OCI-LY1 (cell line): ENCODE measurements at regions not wholly inside any gene's neighbourhood (a gene's known extent, or its start where the extent isn't known, plus 50 kb on each side); places are given as distances from the start of the nearest gene placed in this dataset.

ENCODE experiments used
- H2AFZ ChIP-seq: fragments of 200-600 bp; sonication (generic), shearing (Covaris generic); 2 replicates; pipeline ENCODE4 v1.6.0; 2014; ENCODE audit warnings: antibody characterized with exemption, mild to moderate bottlenecking, low read length
- H3F3A ChIP-seq: fragments of 200-600 bp; sonication (generic), shearing (Covaris generic); 2 replicates; pipeline ENCODE4 v1.6.0; 2014; ENCODE audit warnings: mild to moderate bottlenecking, antibody characterized with exemption, low read length, moderate library complexity; ENCODE audit not compliant: insufficient read depth
- H3K27ac ChIP-seq: fragments of 200-600 bp; sonication (generic); 2 replicates; pipeline ENCODE4 v1.5.1; 2014; ENCODE audit warnings: low read length, mixed run types, mild to moderate bottlenecking, low read depth; ENCODE audit not compliant: poor library complexity, severe bottlenecking
- H3K27me3 ChIP-seq: fragments of 200-600 bp; sonication (generic); 2 replicates; pipeline ENCODE4 v1.6.0; 2014; ENCODE audit warnings: antibody characterized with exemption, mild to moderate bottlenecking, low read length, moderate library complexity; ENCODE audit not compliant: insufficient read depth
- H3K36me3 ChIP-seq: fragments of 200-600 bp; sonication (generic); 2 replicates; pipeline ENCODE4 v1.6.1; 2014; ENCODE audit warnings: mild to moderate bottlenecking, antibody characterized with exemption, low read length, moderate library complexity, mixed read lengths; ENCODE audit not compliant: insufficient read depth
- H3K4me1 ChIP-seq: fragments of 200-600 bp; sonication (generic); 2 replicates; pipeline ENCODE4 v1.5.1; 2014; ENCODE audit warnings: mild to moderate bottlenecking, low read length, moderate library complexity; ENCODE audit not compliant: insufficient read depth, severe bottlenecking
- H3K4me2 ChIP-seq: fragments of 200-600 bp; sonication (generic), shearing (Covaris generic); 2 replicates; pipeline ENCODE4 v1.6.1; 2014; ENCODE audit warnings: low read length
- H3K4me3 ChIP-seq: fragments of 200-600 bp; sonication (generic); 2 replicates; pipeline ENCODE4 v1.5.1; 2014; ENCODE audit warnings: low read length, low read depth, mild to moderate bottlenecking, mixed read lengths; ENCODE audit not compliant: poor library complexity, severe bottlenecking
- H3K79me2 ChIP-seq: fragments of 200-600 bp; shearing (Covaris generic); 2 replicates; pipeline ENCODE4 v1.6.1; 2016; ENCODE audit warnings: mixed run types, low read length, mixed read lengths; ENCODE audit not compliant: insufficient read depth
- H3K9ac ChIP-seq: fragments of 200-600 bp; sonication (generic), shearing (Covaris generic); 2 replicates; pipeline ENCODE4 v1.6.1; 2014; ENCODE audit warnings: mild to moderate bottlenecking, low read length, mixed read lengths
- H3K9me2 ChIP-seq: fragments of 200-600 bp; sonication (generic), shearing (Covaris generic); 2 replicates; pipeline ENCODE4 v1.6.1; 2014; ENCODE audit warnings: low read depth, mild to moderate bottlenecking, low read length, mixed read lengths
- H3K9me3 ChIP-seq: fragments of 200-600 bp; shearing (Covaris generic); 2 replicates; pipeline ENCODE4 v1.6.1; 2014; ENCODE audit warnings: low read length, mixed read lengths
- H4K20me1 ChIP-seq: fragments of 200-600 bp; sonication (generic), shearing (Covaris generic); 2 replicates; pipeline ENCODE4 v1.6.0; 2016; ENCODE audit warnings: mild to moderate bottlenecking, low read length; ENCODE audit not compliant: insufficient read depth
- CTCF ChIP-seq: fragments of 200-600 bp; sonication (generic), shearing (Covaris generic); IDR thresholded peaks from 2 replicates; pipeline ENCODE4 v1.5.1; 2017; ENCODE audit warnings: mild to moderate bottlenecking, antibody characterized with exemption, low read length, moderate library complexity, mixed read lengths
- EZH2 ChIP-seq: fragments of 200-600 bp; sonication (generic), shearing (Covaris generic); IDR thresholded peaks from 2 replicates; pipeline ENCODE4 v1.8.0; 2017; ENCODE audit warnings: borderline replicate concordance, mixed run types, mild to moderate bottlenecking, antibody characterized with exemption, low read length, moderate library complexity, mixed read lengths

DNA sequence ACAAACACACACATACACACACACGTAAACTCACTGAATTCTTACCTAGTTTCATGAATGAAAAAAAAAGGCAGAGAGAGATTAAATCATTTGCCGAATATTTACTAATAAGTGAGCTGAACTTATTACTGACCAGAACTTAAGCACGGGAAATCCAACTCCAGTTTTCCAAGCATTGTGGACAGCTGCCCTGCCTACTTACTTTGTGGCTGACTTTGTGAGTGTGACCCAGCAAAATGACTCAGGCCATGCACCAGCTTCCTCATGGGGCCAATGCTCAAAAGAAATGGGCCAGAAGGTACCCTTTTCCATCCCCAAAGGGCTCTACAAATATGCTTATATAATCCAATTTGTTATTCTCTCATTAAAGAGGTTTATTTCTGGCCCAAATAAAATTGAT is 87.4 kb upstream of the RHOBTB1 start:
- Histone ChIP-seq H3K4me3 (no peak overlapping the region), H3K9ac (no peak overlapping the region), H3K27ac (no peak overlapping the region), H2AFZ (no peak overlapping the region), H3K79me2 (no peaks in the 10 kb centered on the region), H3K36me3 (no peaks in the 10 kb centered on the region), H3K9me2 (no peaks in the 10 kb centered on the region), H3K9me3 (no peaks in the 10 kb centered on the region), H3K4me1 (no peaks in the 10 kb centered on the region), H3K4me2 (no peak overlapping the region), H3F3A (no peaks in the 10 kb centered on the region), H3K27me3 (no peaks in the 10 kb centered on the region), H4K20me1 (no peaks in the 10 kb centered on the region)
- TF ChIP-seq CTCF (no peak), EZH2 (no peak)

- Histone ChIP-seq H3K9ac (no peak overlapping the region), H3K4me2 (no peak overlapping the region), H3K27me3 (no peaks in the 10 kb centered on the region), H3K27ac (no peak overlapping the region), H4K20me1 (no peaks in the 10 kb centered on the region), H3K9me2 (no peaks in the 10 kb centered on the region), H3F3A (no peaks in the 10 kb centered on the region), H3K4me1 (no peaks in the 10 kb centered on the region), H2AFZ (no peak overlapping the region), H3K36me3 (no peaks in the 10 kb centered on the region), H3K9me3 (no peaks in the 10 kb centered on the region), H3K4me3 (no peak overlapping the region), H3K79me2 (no peaks in the 10 kb centered on the region)
- TF ChIP-seq EZH2 (no peak), CTCF (no peak)
Measured at GRCh38 chr10:61029411-61029810, 85.4 kb upstream of the RHOBTB1 start.

GRCh38 chr10:61028861-61029361 is 84.9 kb upstream of the RHOBTB1 start:
- Histone ChIP-seq H3F3A (no peaks in the 10 kb centered on the region), H3K4me2 (no peak overlapping the region), H3K79me2 (no peaks in the 10 kb centered on the region), H2AFZ (no peak overlapping the region), H3K4me1 (no peaks in the 10 kb centered on the region), H3K9me2 (no peaks in the 10 kb centered on the region), H3K9ac (no peak overlapping the region), H3K27me3 (no peaks in the 10 kb centered on the region), H3K36me3 (no peaks in the 10 kb centered on the region), H4K20me1 (no peaks in the 10 kb centered on the region), H3K4me3 (no peak overlapping the region), H3K27ac (no peak overlapping the region), H3K9me3 (no peaks in the 10 kb centered on the region)
- no peak for TF ChIP-seq CTCF
- TF ChIP-seq EZH2: no peak
